Bronchial epithelial cell (primary cell): ENCODE measurements at regions not wholly inside any gene's neighbourhood (a gene's known extent, or its start where the extent isn't known, plus 50 kb on each side); places are given as distances from the start of the nearest gene placed in this dataset.
"Not testable (repeated sequence)": the region's sequence is repeated elsewhere in the genome, so short reads cannot be mapped to it uniquely, and the experiment has no call there.

Experiments
- DNase-seq: peaks from one replicate; pipeline ENCODE4 v3.0.0-alpha.2; 2010; ENCODE audit warnings: low read depth
- FAIRE-seq: peaks from 2 replicates; lab custom pipeline; 2011; peaks lifted over from hg19 to GRCh38; lab: Jason Lieb, UNC
- H3K27me3 ChIP-seq: 2 replicates; pipeline ENCODE4 v1.5.1; 2011; ENCODE audit warnings: low read length; ENCODE audit not compliant: control insufficient read depth, insufficient read depth
- H3K36me3 ChIP-seq: 2 replicates; pipeline ENCODE4 v1.5.1; 2011; ENCODE audit warnings: low read length; ENCODE audit not compliant: control insufficient read depth, insufficient read depth
- H3K4me3 ChIP-seq: 2 replicates; pipeline ENCODE4 v1.5.1; 2011; ENCODE audit warnings: mild to moderate bottlenecking, low read depth, low read length, control low read depth
- CTCF ChIP-seq: IDR thresholded peaks from 2 replicates; pipeline ENCODE4 v1.5.1; 2011; ENCODE audit warnings: mild to moderate bottlenecking, moderate library complexity, low read length, control low read depth, inconsistent platforms; ENCODE audit not compliant: insufficient read depth, severe bottlenecking

- no peak for DNase-seq
- Histone ChIP-seq H3K36me3 (no peaks in the 10 kb centered on the region), H3K4me3 (no peak overlapping the region), H3K27me3 (no peaks in the 10 kb centered on the region)
- no peak for FAIRE-seq
- no peak for TF ChIP-seq CTCF
Measured at GRCh38 chr5:99156688-99157087, 227.9 kb upstream of the CHD1 start.

- H3K4me3 ChIP-seq, FAIRE-seq: not testable (repeated sequence)
Measured at GRCh38 chr5:99143283-99143795, 214.5 kb upstream of the CHD1 start.

GRCh38 chr5:99141534-99142128 lies 212.8 kb upstream of the CHD1 start:
- Histone ChIP-seq H3K4me3 (no peak overlapping the region), H3K27me3 (no peaks in the 10 kb centered on the region), H3K36me3 (no peaks in the 10 kb centered on the region)
- peak; percentile 76 for FAIRE-seq
- TF ChIP-seq CTCF, result no peak
- DNase-seq, result peak; percentile 71

More at GRCh38 chr5:99143283-99143795, 214.5 kb upstream of the CHD1 start:
- not testable (repeated sequence) for H3K36me3 ChIP-seq, H3K27me3 ChIP-seq, DNase-seq

GRCh38 chr5:99138911-99139310 lies 210.1 kb upstream of the CHD1 start:
- FAIRE-seq, result no peak
- H3K36me3 ChIP-seq, result no peaks in the 10 kb centered on the region
- TF ChIP-seq CTCF, result no peak

GRCh38 chr5:99133921-99134320 lies 205.1 kb upstream of the CHD1 start:
- Histone ChIP-seq H3K36me3 (no peaks in the 10 kb centered on the region), H3K4me3 (no peak overlapping the region), H3K27me3 (no peaks in the 10 kb centered on the region)
- DNase-seq (no peak), FAIRE-seq (no peak)
- TF ChIP-seq CTCF, result no peak

More at GRCh38 chr5:99138911-99139310, 210.1 kb upstream of the CHD1 start:
- H3K27me3 ChIP-seq, result no peaks in the 10 kb centered on the region
- no peak overlapping the region for H3K4me3 ChIP-seq
- DNase-seq, result no peak

- Histone ChIP-seq H3K27me3 (no peaks in the 10 kb centered on the region), H3K4me3 (no peak overlapping the region), H3K36me3 (no peaks in the 10 kb centered on the region)
- no peak for FAIRE-seq
- DNase-seq, result no peak
- no peak for TF ChIP-seq CTCF
Measured at GRCh38 chr5:99129768-99130501, 201.1 kb upstream of the CHD1 start.
